RKO (cell line): ENCODE measurements at regions not wholly inside any gene's neighbourhood (a gene's known extent, or its start where the extent isn't known, plus 50 kb on each side); places are given as distances from the start of the nearest gene placed in this dataset.

Experiments used
- DNase-seq: peaks from one replicate; pipeline ENCODE4 v3.0.0-alpha.2; 2016; ENCODE audit warnings: low spot score

DNA sequence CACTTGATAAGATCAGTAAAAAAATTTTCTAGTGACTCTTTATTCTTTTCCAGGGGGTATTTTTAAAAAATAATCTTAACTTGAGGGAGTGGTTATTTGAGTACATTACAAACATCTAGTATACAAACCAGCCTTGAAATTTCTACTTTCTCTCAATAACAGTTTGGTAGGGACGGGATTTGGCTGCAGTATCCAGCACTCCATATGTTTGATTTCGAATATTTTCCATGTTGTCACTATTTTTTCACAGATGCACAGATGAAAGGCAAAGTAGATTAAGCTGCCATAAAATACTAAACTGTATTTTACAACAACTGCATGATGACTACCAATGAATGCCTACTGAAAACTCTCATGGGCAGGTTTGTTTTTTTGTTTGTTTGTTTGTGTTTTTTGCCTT is 225.0 kb downstream of the COX7B2 start:
- DNase-seq: no peak

GRCh38 chr4:46676364-46676763 is 232.7 kb downstream of the COX7B2 start:
- no peak for DNase-seq

DNA sequence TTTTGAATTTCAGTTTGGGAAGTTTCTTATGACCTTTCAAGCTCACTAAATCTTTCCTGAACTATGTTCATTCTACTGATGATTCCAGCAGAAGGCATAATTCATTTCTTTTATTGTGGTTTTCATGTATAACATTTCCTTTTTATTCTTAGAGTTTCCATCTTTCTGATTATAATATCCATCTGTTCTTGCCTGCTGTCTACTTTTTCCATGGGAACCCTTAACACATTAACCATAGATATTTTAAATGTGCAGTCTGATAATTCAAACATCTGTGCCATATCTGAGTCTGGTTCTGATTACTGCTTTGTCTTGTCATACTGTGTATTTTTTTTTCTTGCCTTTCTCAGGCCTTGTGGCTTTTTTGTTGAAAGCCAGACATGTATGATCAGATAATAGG is 234.7 kb downstream of the COX7B2 start:
- DNase-seq: no peak

GRCh38 chr4:46667790-46668189 is 241.3 kb downstream of the COX7B2 start:
- no peak for DNase-seq

GRCh38 chr4:46656071-46656470 is 253.0 kb downstream of the COX7B2 start:
- DNase-seq: no peak

GRCh38 chr4:46653842-46654241 is 255.2 kb downstream of the COX7B2 start:
- DNase-seq: no peak

DNA sequence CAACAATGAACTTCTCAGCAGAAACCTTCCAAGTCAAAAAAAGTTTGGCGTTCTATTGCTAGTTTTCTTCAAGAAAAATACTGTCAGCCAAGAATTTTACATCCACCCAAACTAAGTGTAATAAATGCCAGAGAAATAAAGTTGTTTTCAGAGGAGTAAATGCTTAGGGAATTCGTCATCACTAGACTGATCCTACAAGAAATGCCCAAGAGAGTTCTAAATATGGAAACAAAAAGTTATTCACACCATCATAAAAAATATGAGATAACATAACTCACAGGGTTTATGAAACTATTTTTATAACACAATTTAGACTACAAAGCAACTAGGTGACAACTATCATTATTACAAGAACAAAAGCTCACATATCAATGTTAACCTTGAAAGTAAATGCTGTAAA is 259.5 kb upstream of the GABRA2 start:
- DNase-seq: no peak

- peak; percentile 69 for DNase-seq
Observed at GRCh38 chr4:46648088-46648744, 258.3 kb upstream of the GABRA2 start.

DNA sequence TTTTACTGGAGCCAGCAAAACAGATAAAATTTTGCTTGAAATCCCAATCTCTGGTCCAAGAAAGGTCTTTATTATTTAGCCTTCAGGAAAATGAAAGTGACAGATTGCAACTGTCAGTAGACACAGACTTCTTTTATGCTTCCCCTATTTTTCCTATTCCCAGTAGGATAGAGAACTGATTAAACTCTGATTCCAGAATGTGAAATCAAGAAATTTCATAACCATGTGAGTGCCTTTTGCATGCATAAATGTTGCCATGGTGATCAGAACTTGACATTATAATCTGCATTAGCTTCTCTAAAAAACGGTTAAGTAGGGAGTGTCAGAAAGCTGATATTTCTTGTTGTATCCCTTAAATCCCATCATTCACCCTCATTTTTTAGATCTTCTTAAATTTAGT is 255.2 kb upstream of the GABRA2 start:
- DNase-seq: no peak
